ENCODE measurements at regions not wholly inside any gene's neighbourhood (a gene's known extent, or its start where the extent isn't known, plus 50 kb on each side); places are given as distances from the start of the nearest gene placed in this dataset.

GRCh38 chr9:118522093-118523028 is 818.2 kb downstream of the TLR4 start:
- Histone ChIP-seq H3K9me3 (ENCODE audit: control insufficient read depth in 1 of 2, low read length in 2 of 2) (no peaks in the 10 kb centered on the region), H3K27me3 (ENCODE audit: low read depth, low read length) (no peaks in the 10 kb centered on the region), H3K4me1 (ENCODE audit: control insufficient read depth in 1 of 2, insufficient read depth in 2 of 2, low read length in 2 of 2) (no peaks in the 10 kb centered on the region), H3K27ac (ENCODE audit: low read length) (no peak overlapping the region), H3K4me3 (ENCODE audit: low read depth in 1 of 2, low read length in 2 of 2) (no peak overlapping the region), H3K36me3 (ENCODE audit: control insufficient read depth in 1 of 2, insufficient read depth in 2 of 2, low read length in 2 of 2) (no peaks in the 10 kb centered on the region)

GRCh38 chr9:118527261-118527660 is 823.1 kb downstream of the TLR4 start:
- Histone ChIP-seq H3K36me3 (ENCODE audit: control insufficient read depth in 1 of 2, insufficient read depth in 2 of 2, low read length in 2 of 2) (no peaks in the 10 kb centered on the region), H3K27me3 (ENCODE audit: low read depth, low read length) (no peaks in the 10 kb centered on the region), H3K4me1 (ENCODE audit: control insufficient read depth in 1 of 2, insufficient read depth in 2 of 2, low read length in 2 of 2) (no peaks in the 10 kb centered on the region), H3K4me3 (ENCODE audit: low read depth in 1 of 2, low read length in 2 of 2) (no peak overlapping the region), H3K27ac (ENCODE audit: low read length) (no peak overlapping the region), H3K9me3 (ENCODE audit: control insufficient read depth in 1 of 2, low read length in 2 of 2) (no peaks in the 10 kb centered on the region)

GRCh38 chr9:118529210-118529609 is 825.0 kb downstream of the TLR4 start:
- no peaks in the 10 kb centered on the region for H3K27me3 ChIP-seq (ENCODE audit: low read depth, low read length)
- H3K4me1 ChIP-seq (ENCODE audit: control insufficient read depth in 1 of 2, insufficient read depth in 2 of 2, low read length in 2 of 2) = no peaks in the 10 kb centered on the region
- no peaks in the 10 kb centered on the region for H3K36me3 ChIP-seq (ENCODE audit: control insufficient read depth in 1 of 2, insufficient read depth in 2 of 2, low read length in 2 of 2)
- no peak overlapping the region for H3K4me3 ChIP-seq (ENCODE audit: low read depth in 1 of 2, low read length in 2 of 2)
- no peak overlapping the region for H3K27ac ChIP-seq (ENCODE audit: low read length)
- no peaks in the 10 kb centered on the region for H3K9me3 ChIP-seq (ENCODE audit: control insufficient read depth in 1 of 2, low read length in 2 of 2)

GRCh38 chr9:118529624-118530214 is 825.5 kb downstream of the TLR4 start:
- Histone ChIP-seq H3K27ac (ENCODE audit: low read length) (no peak overlapping the region), H3K9me3 (ENCODE audit: control insufficient read depth in 1 of 2, low read length in 2 of 2) (no peaks in the 10 kb centered on the region), H3K4me1 (ENCODE audit: control insufficient read depth in 1 of 2, insufficient read depth in 2 of 2, low read length in 2 of 2) (no peaks in the 10 kb centered on the region), H3K36me3 (ENCODE audit: control insufficient read depth in 1 of 2, insufficient read depth in 2 of 2, low read length in 2 of 2) (no peaks in the 10 kb centered on the region), H3K27me3 (ENCODE audit: low read depth, low read length) (no peaks in the 10 kb centered on the region), H3K4me3 (ENCODE audit: low read depth in 1 of 2, low read length in 2 of 2) (no peak overlapping the region)

- no peaks in the 10 kb centered on the region for H3K36me3 ChIP-seq (ENCODE audit: control insufficient read depth in 1 of 2, insufficient read depth in 2 of 2, low read length in 2 of 2)
- no peaks in the 10 kb centered on the region for H3K9me3 ChIP-seq (ENCODE audit: control insufficient read depth in 1 of 2, low read length in 2 of 2)
- no peak overlapping the region for H3K27ac ChIP-seq (ENCODE audit: low read length)
- no peak overlapping the region for H3K4me3 ChIP-seq (ENCODE audit: low read depth in 1 of 2, low read length in 2 of 2)
- no peaks in the 10 kb centered on the region for H3K27me3 ChIP-seq (ENCODE audit: low read depth, low read length)
- H3K4me1 ChIP-seq (ENCODE audit: control insufficient read depth in 1 of 2, insufficient read depth in 2 of 2, low read length in 2 of 2) = no peaks in the 10 kb centered on the region
Observed at GRCh38 chr9:118532592-118532991, 828.4 kb downstream of the TLR4 start.

- Histone ChIP-seq H3K9me3 (ENCODE audit: control insufficient read depth in 1 of 2, low read length in 2 of 2) (no peaks in the 10 kb centered on the region), H3K27me3 (ENCODE audit: low read depth, low read length) (no peaks in the 10 kb centered on the region), H3K27ac (ENCODE audit: low read length) (no peak overlapping the region), H3K36me3 (ENCODE audit: control insufficient read depth in 1 of 2, insufficient read depth in 2 of 2, low read length in 2 of 2) (no peaks in the 10 kb centered on the region), H3K4me3 (ENCODE audit: low read depth in 1 of 2, low read length in 2 of 2) (no peak overlapping the region), H3K4me1 (ENCODE audit: control insufficient read depth in 1 of 2, insufficient read depth in 2 of 2, low read length in 2 of 2) (no peaks in the 10 kb centered on the region)
Observed at GRCh38 chr9:118533101-118533500, 828.9 kb downstream of the TLR4 start.

GRCh38 chr9:118533850-118534249 is 829.6 kb downstream of the TLR4 start:
- Histone ChIP-seq H3K27ac (ENCODE audit: low read length) (no peak overlapping the region), H3K9me3 (ENCODE audit: control insufficient read depth in 1 of 2, low read length in 2 of 2) (no peaks in the 10 kb centered on the region), H3K36me3 (ENCODE audit: control insufficient read depth in 1 of 2, insufficient read depth in 2 of 2, low read length in 2 of 2) (no peaks in the 10 kb centered on the region), H3K27me3 (ENCODE audit: low read depth, low read length) (no peaks in the 10 kb centered on the region), H3K4me3 (ENCODE audit: low read depth in 1 of 2, low read length in 2 of 2) (no peak overlapping the region), H3K4me1 (ENCODE audit: control insufficient read depth in 1 of 2, insufficient read depth in 2 of 2, low read length in 2 of 2) (no peaks in the 10 kb centered on the region)

- H3K36me3 ChIP-seq (ENCODE audit: control insufficient read depth in 1 of 2, insufficient read depth in 2 of 2, low read length in 2 of 2) = no peaks in the 10 kb centered on the region
- H3K4me3 ChIP-seq (ENCODE audit: low read depth in 1 of 2, low read length in 2 of 2) = no peak overlapping the region
- no peaks in the 10 kb centered on the region for H3K9me3 ChIP-seq (ENCODE audit: control insufficient read depth in 1 of 2, low read length in 2 of 2)
- no peaks in the 10 kb centered on the region for H3K4me1 ChIP-seq (ENCODE audit: control insufficient read depth in 1 of 2, insufficient read depth in 2 of 2, low read length in 2 of 2)
- H3K27me3 ChIP-seq (ENCODE audit: low read depth, low read length) = no peaks in the 10 kb centered on the region
- no peak overlapping the region for H3K27ac ChIP-seq (ENCODE audit: low read length)
Observed at GRCh38 chr9:118536153-118536552, 832.0 kb downstream of the TLR4 start.

GRCh38 chr9:118538959-118539358 is 830.3 kb downstream of the BRINP1 start:
- Histone ChIP-seq H3K36me3 (ENCODE audit: control insufficient read depth in 1 of 2, insufficient read depth in 2 of 2, low read length in 2 of 2) (no peaks in the 10 kb centered on the region), H3K4me3 (ENCODE audit: low read depth in 1 of 2, low read length in 2 of 2) (no peak overlapping the region), H3K27me3 (ENCODE audit: low read depth, low read length) (no peaks in the 10 kb centered on the region), H3K27ac (ENCODE audit: low read length) (no peak overlapping the region), H3K9me3 (ENCODE audit: control insufficient read depth in 1 of 2, low read length in 2 of 2) (no peaks in the 10 kb centered on the region), H3K4me1 (ENCODE audit: control insufficient read depth in 1 of 2, insufficient read depth in 2 of 2, low read length in 2 of 2) (no peaks in the 10 kb centered on the region)

GRCh38 chr9:118553465-118553864 is 815.8 kb downstream of the BRINP1 start:
- no peak overlapping the region for H3K4me3 ChIP-seq (ENCODE audit: low read depth in 1 of 2, low read length in 2 of 2)
- H3K9me3 ChIP-seq (ENCODE audit: control insufficient read depth in 1 of 2, low read length in 2 of 2) = no peaks in the 10 kb centered on the region
- no peaks in the 10 kb centered on the region for H3K27me3 ChIP-seq (ENCODE audit: low read depth, low read length)
- no peak overlapping the region for H3K27ac ChIP-seq (ENCODE audit: low read length)
- H3K4me1 ChIP-seq (ENCODE audit: control insufficient read depth in 1 of 2, insufficient read depth in 2 of 2, low read length in 2 of 2) = no peaks in the 10 kb centered on the region
- no peaks in the 10 kb centered on the region for H3K36me3 ChIP-seq (ENCODE audit: control insufficient read depth in 1 of 2, insufficient read depth in 2 of 2, low read length in 2 of 2)

GRCh38 chr9:118554987-118555386 is 814.2 kb downstream of the BRINP1 start:
- Histone ChIP-seq H3K27ac (ENCODE audit: low read length) (no peak overlapping the region), H3K4me3 (ENCODE audit: low read depth in 1 of 2, low read length in 2 of 2) (no peak overlapping the region), H3K36me3 (ENCODE audit: control insufficient read depth in 1 of 2, insufficient read depth in 2 of 2, low read length in 2 of 2) (no peaks in the 10 kb centered on the region), H3K27me3 (ENCODE audit: low read depth, low read length) (no peaks in the 10 kb centered on the region), H3K9me3 (ENCODE audit: control insufficient read depth in 1 of 2, low read length in 2 of 2) (no peaks in the 10 kb centered on the region), H3K4me1 (ENCODE audit: control insufficient read depth in 1 of 2, insufficient read depth in 2 of 2, low read length in 2 of 2) (no peaks in the 10 kb centered on the region)

Data from muscle layer of duodenum (tissue), 2 donors.